ENCODE measurements at regions not wholly inside any gene's neighbourhood (a gene's known extent, or its start where the extent isn't known, plus 50 kb on each side); places are given as distances from the start of the nearest gene placed in this dataset.

DNA sequence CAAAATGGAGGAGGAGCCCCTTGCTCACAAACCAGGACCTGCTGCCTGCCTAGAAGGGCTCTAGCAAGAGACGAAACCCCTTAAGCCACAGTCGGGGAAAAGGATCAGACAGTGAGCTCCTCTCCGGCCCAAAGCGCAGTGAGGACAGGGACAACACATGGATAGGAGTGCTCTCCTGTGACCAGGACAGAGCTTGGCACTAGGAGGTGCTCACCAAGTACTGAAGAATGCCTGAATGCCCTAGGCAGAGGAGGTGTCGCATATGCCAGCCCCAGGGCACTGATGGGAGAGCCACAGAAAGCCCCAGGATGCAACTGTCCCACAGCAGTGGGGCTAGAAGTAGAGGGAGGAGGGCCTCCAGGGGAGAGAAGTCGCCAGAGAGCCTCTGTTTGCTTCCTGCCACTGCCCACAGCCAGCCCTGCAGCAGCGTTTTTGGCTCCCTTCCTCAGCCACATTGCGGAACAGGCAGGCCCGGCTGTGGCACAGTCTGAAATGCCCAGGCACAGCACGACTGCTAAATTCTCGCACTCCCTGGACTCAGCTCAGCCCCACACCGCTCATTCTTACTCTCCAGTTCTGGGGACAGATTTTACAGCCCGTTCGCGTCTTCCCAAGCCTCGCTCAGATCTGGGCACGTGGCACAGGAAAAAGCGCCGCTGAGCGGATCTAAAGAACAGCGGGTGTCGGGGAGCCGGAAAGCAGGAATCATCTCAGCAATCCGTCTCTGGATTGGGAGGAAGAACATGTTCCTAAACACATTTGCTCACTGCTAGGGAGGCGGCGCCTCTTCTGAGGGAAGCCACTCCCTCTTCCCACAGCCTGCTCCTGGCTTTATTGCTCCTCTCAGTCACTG, 98.7 kb upstream of the POU3F3 start:
- TF ChIP-seq, protein P1, sequence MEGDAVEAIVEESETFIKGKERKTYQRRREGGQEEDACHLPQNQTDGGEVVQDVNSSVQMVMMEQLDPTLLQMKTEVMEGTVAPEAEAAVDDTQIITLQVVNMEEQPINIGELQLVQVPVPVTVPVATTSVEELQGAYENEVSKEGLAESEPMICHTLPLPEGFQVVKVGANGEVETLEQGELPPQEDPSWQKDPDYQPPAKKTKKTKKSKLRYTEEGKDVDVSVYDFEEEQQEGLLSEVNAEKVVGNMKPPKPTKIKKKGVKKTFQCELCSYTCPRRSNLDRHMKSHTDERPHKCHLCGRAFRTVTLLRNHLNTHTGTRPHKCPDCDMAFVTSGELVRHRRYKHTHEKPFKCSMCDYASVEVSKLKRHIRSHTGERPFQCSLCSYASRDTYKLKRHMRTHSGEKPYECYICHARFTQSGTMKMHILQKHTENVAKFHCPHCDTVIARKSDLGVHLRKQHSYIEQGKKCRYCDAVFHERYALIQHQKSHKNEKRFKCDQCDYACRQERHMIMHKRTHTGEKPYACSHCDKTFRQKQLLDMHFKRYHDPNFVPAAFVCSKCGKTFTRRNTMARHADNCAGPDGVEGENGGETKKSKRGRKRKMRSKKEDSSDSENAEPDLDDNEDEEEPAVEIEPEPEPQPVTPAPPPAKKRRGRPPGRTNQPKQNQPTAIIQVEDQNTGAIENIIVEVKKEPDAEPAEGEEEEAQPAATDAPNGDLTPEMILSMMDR (IDR thresholded peaks at IDR 0.05) = no peak
- Mint-ChIP-seq H3K4me1 (ENCODE audit: low read depth) (no peaks in the 10 kb centered on the region), H3K27ac (no peak overlapping the region), H3K9me3 (no peaks in the 10 kb centered on the region), H3K27me3 (peaks cover 14% of the 10 kb centered on the region), H3K36me3 (ENCODE audit: low read depth) (no peaks in the 10 kb centered on the region), H3K4me3 (no peak overlapping the region)
- DNase-seq (peak in 2 of 14 experiments; percentile 2 to 13), ATAC-seq (ENCODE audit: poor library complexity) (no peak)
- Histone ChIP-seq H3K9me3 (ENCODE audit: control insufficient read depth in 1 of 2, insufficient read depth in 1 of 2, low read length in 2 of 2) (peaks cover 0 to 16% of the 10 kb centered on the region in 2 experiments), H3K27ac (ENCODE audit: low read depth in 1 of 2, low read length in 2 of 2) (no peak overlapping the region), H3K4me3 (ENCODE audit: low read length) (no peak overlapping the region), H3K36me3 (ENCODE audit: insufficient read depth, low read length) (no peaks in the 10 kb centered on the region), H3K4me1 (ENCODE audit: insufficient read depth, low read length) (no peaks in the 10 kb centered on the region), H3K27me3 (ENCODE audit: control insufficient read depth in 1 of 2, insufficient read depth in 2 of 2, low read length in 2 of 2) (no peaks in the 10 kb centered on the region)
- ChIA-PET POLR2A (no interaction called here), CTCF (no interaction called here)
- intact Hi-C loops (cut with DNase I, micrococcal nuclease) = no loop called here

DNA sequence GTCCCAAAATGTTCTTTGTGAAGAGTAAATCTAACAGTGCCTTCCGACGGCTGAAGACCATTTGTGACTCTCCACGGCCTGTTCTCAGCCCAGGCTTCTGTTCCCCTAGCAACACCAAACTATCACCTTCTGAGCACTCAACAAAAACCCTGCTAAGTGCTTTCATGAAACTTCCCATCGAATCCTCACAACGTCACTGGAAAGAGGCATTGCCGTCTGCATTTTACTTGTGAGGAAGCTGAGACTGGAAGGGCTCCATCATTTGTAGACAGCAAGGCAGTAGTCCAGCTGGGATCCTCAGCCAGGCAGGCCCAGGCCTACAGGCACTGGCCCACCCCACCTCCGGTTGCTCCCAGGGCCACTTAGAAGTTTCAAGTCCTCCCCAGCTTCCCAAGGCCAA, 97.8 kb upstream of the POU3F3 start:
- ATAC-seq (ENCODE audit: poor library complexity) = no peak
- Mint-ChIP-seq H3K36me3 (ENCODE audit: low read depth) (no peaks in the 10 kb centered on the region), H3K4me3 (no peak overlapping the region), H3K9me3 (no peaks in the 10 kb centered on the region), H3K27me3 (peaks cover 12% of the 10 kb centered on the region), H3K27ac (no peak overlapping the region), H3K4me1 (ENCODE audit: low read depth) (no peaks in the 10 kb centered on the region)
- CTCF ChIA-PET = no interaction called here
- intact Hi-C loops (cut with DNase I, micrococcal nuclease) = no loop called here
- no peak for DNase-seq
- H3K27ac ChIP-seq (ENCODE audit: low read depth in 1 of 2, low read length in 2 of 2) = no peak overlapping the region
- H3K36me3 ChIP-seq (ENCODE audit: insufficient read depth, low read length) = no peaks in the 10 kb centered on the region
- POLR2A ChIA-PET = no interaction called here
- TF ChIP-seq, protein P1 (IDR thresholded peaks at IDR 0.05) = no peak
- H3K9me3 ChIP-seq (ENCODE audit: control insufficient read depth in 1 of 2, insufficient read depth in 1 of 2, low read length in 2 of 2) = peaks cover 0 to 12% of the 10 kb centered on the region in 2 experiments
- no peak overlapping the region for H3K4me3 ChIP-seq (ENCODE audit: low read length)
- H3K27me3 ChIP-seq (ENCODE audit: control insufficient read depth in 1 of 2, insufficient read depth in 2 of 2, low read length in 2 of 2) = no peaks in the 10 kb centered on the region
- no peaks in the 10 kb centered on the region for H3K4me1 ChIP-seq (ENCODE audit: insufficient read depth, low read length)

DNA sequence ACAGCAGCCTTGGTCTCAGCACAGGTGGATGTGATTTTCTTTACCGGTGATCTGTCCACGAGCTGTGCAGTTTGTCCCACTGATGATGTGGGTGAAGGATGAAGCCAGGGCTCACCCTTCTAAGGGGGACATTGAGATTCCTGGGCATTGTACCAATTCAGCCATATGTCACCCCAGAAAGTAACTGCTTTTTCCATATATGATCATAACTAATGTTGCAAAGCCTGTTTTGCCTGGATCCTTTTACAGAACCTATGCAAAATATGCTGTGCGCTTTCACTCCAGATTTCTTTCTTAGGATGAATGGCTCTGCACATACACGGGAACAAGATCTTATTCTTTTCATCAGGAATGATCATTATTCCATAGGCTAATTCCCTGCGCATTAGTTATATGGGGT, 96.9 kb upstream of the POU3F3 start:
- H3K4me1 Mint-ChIP-seq (ENCODE audit: low read depth) = no peaks in the 10 kb centered on the region
- ATAC-seq (ENCODE audit: poor library complexity) = no peak
- no peak for DNase-seq
- TF ChIP-seq, protein P1 (IDR thresholded peaks at IDR 0.05) = no peak
- intact Hi-C loops (cut with DNase I, micrococcal nuclease) = no loop called here
- H3K4me3 Mint-ChIP-seq = no peak overlapping the region
- no peaks in the 10 kb centered on the region for H3K27me3 ChIP-seq (ENCODE audit: control insufficient read depth in 1 of 2, insufficient read depth in 2 of 2, low read length in 2 of 2)
- H3K27ac Mint-ChIP-seq = no peak overlapping the region
- peaks cover 15% of the 10 kb centered on the region for H3K27me3 Mint-ChIP-seq
- peaks cover 0 to 12% of the 10 kb centered on the region in 2 experiments for H3K9me3 ChIP-seq (ENCODE audit: control insufficient read depth in 1 of 2, insufficient read depth in 1 of 2, low read length in 2 of 2)
- ChIA-PET POLR2A (no interaction called here), CTCF (no interaction called here)
- no peaks in the 10 kb centered on the region for H3K36me3 Mint-ChIP-seq (ENCODE audit: low read depth)
- no peaks in the 10 kb centered on the region for H3K9me3 Mint-ChIP-seq
- no peak overlapping the region for H3K4me3 ChIP-seq (ENCODE audit: low read length)
- H3K4me1 ChIP-seq (ENCODE audit: insufficient read depth, low read length) = no peaks in the 10 kb centered on the region
- H3K27ac ChIP-seq (ENCODE audit: low read depth in 1 of 2, low read length in 2 of 2) = no peak overlapping the region
- no peaks in the 10 kb centered on the region for H3K36me3 ChIP-seq (ENCODE audit: insufficient read depth, low read length)
